B cell (primary cell): ENCODE measurements at regions not wholly inside any gene's neighbourhood (a gene's known extent, or its start where the extent isn't known, plus 50 kb on each side); places are given as distances from the start of the nearest gene placed in this dataset.

Experiments used
- ATAC-seq: fragments of 200-7000 bp; cut with Tn5 transposase; one replicate; pipeline ENCODE4 v1.10.0; 2021; ENCODE audit warnings: low read depth, mild to moderate bottlenecking, moderate number of reproducible peaks, moderate library complexity
- CTCF ChIA-PET: fragments of 350-600 bp; sonication (Branson Sonifier 250); formaldehyde crosslinking; loops from one replicate; lab custom pipeline; 2021; ENCODE audit warnings: antibody characterized with exemption, inconsistent platforms; lab: Charles Lee
- POLR2A ChIA-PET: fragments of 350-600 bp; sonication (Branson Sonifier 250); formaldehyde crosslinking; loops from one replicate; lab custom pipeline; 2021; ENCODE audit warnings: antibody characterized with exemption; lab: Charles Lee
- DNase-seq: peaks from one replicate; pipeline ENCODE4 v3.0.0; 2013
- H2AFZ ChIP-seq: 2 replicates; pipeline ENCODE4 v1.6.1; 2012; ENCODE audit warnings: mild to moderate bottlenecking, low read depth, low read length; ENCODE audit not compliant: insufficient read depth, poor library complexity, severe bottlenecking
- H3K27ac ChIP-seq, 2 donors: 1 replicate in 1 of 2; 2 replicates in 1 of 2; pipeline ENCODE4 v1.5.1; 2012 to 2013; ENCODE audit warnings: low read length in 2 of 2, mild to moderate bottlenecking in 2 of 2, moderate library complexity in 1 of 2
- H3K27me3 ChIP-seq, 4 experiments: fragments of 200-600 bp in 1 of 4; sonication (generic) in 1 of 4; replicated peaks in 1 of 4; 1 replicate in 2 of 4; 2 replicates in 2 of 4; pipeline versions ENCODE4 v1.6.1 to v1.7.0; 2013 to 2016; ENCODE audit warnings: low read length in 3 of 4, mild to moderate bottlenecking in 2 of 4, mixed read lengths in 1 of 4, moderate library complexity in 1 of 4; ENCODE audit not compliant: insufficient read depth in 4 of 4, control insufficient read depth in 3 of 4; ENCODE audit errors: control extremely low read depth in 1 of 4
- H3K36me3 ChIP-seq, 2 experiments: replicated peaks in 1 of 2; 1 replicate in 1 of 2; 2 replicates in 1 of 2; pipeline versions ENCODE4 v1.6.1 to v1.7.1; 2013; ENCODE audit warnings: low read length in 1 of 2; ENCODE audit not compliant: insufficient read depth in 2 of 2, control insufficient read depth in 1 of 2; ENCODE audit errors: control extremely low read depth in 1 of 2, extremely low read depth in 1 of 2
- H3K4me1 ChIP-seq, 2 donors: fragments of 200-600 bp in 1 of 2; sonication (generic) in 1 of 2; 1 replicate in 1 of 2; 2 replicates in 1 of 2; pipeline versions ENCODE4 v1.5.1 to v1.6.1; 2013 to 2017; ENCODE audit warnings: low read length in 2 of 2; ENCODE audit not compliant: control insufficient read depth in 2 of 2, insufficient read depth in 2 of 2
- H3K4me2 ChIP-seq: replicated peaks from 2 replicates; pipeline ENCODE3; 2012; ENCODE audit warnings: mild to moderate bottlenecking, low read depth, low read length; ENCODE audit not compliant: poor library complexity, severe bottlenecking
- H3K4me3 ChIP-seq, 5 experiments: fragments of 200-600 bp in 1 of 5; sonication (generic) in 1 of 5; 1 replicate in 3 of 5; 2 replicates in 2 of 5; pipeline versions ENCODE4 v1.5.1 to v1.7.0; 2011 to 2016; ENCODE audit warnings: low read length in 4 of 5, mild to moderate bottlenecking in 4 of 5, low read depth in 2 of 5, control low read depth in 1 of 5, moderate library complexity in 1 of 5; ENCODE audit not compliant: insufficient read depth in 1 of 5; ENCODE audit errors: control extremely low read depth in 1 of 5, extremely low read depth in 1 of 5
- H3K79me2 ChIP-seq: fragments of 200-600 bp; sonication (generic); one replicate; pipeline ENCODE4 v1.6.0; 2016; ENCODE audit warnings: low read length; ENCODE audit not compliant: control insufficient read depth, insufficient read depth
- H3K9ac ChIP-seq: fragments of 200-600 bp; sonication (generic); 2 replicates; pipeline ENCODE4 v1.6.1; 2017; ENCODE audit warnings: mild to moderate bottlenecking, low read length, moderate library complexity
- H3K9me3 ChIP-seq, 3 donors: one replicate each; pipeline versions ENCODE4 v1.6.1 to v1.7.1; 2013; ENCODE audit warnings: low read length in 2 of 3; ENCODE audit not compliant: control insufficient read depth in 2 of 3, insufficient read depth in 1 of 3; ENCODE audit errors: control extremely low read depth in 1 of 3
- H4K20me1 ChIP-seq: 2 replicates; pipeline ENCODE4 v1.6.0; 2012; ENCODE audit warnings: mild to moderate bottlenecking, low read length; ENCODE audit not compliant: insufficient read depth, control insufficient read depth, poor library complexity, severe bottlenecking
- H3K27ac Mint-ChIP-seq: one replicate; pipeline ENCODE4 v1.8.0; 2021; ENCODE audit warnings: mixed read lengths
- H3K27me3 Mint-ChIP-seq: one replicate; pipeline ENCODE4 v1.8.0; 2021; ENCODE audit warnings: mixed read lengths
- H3K4me1 Mint-ChIP-seq: one replicate; pipeline ENCODE4 v1.8.0; 2021; ENCODE audit warnings: mixed read lengths
- H3K4me3 Mint-ChIP-seq: one replicate; pipeline ENCODE4 v1.8.0; 2021; ENCODE audit warnings: mixed read lengths
- H3K9me3 Mint-ChIP-seq: one replicate; pipeline ENCODE4 v1.8.0; 2022; ENCODE audit warnings: mixed read lengths; ENCODE audit not compliant: insufficient read depth
- CTCF ChIP-seq: fragments of 200-600 bp; IDR thresholded peaks from one replicate; pipeline ENCODE4 v1.8.0; 2022; ENCODE audit warnings: antibody characterized with exemption, mild to moderate bottlenecking
- EZH2 ChIP-seq: IDR thresholded peaks from 2 replicates; pipeline ENCODE4 v1.6.1; 2012; ENCODE audit warnings: borderline replicate concordance, low read depth, mild to moderate bottlenecking, moderate library complexity, low read length; ENCODE audit not compliant: insufficient read depth, poor library complexity, severe bottlenecking
- WGBS: methylation state at CpG from one replicate; pipeline ENCODE4 v1.1.5; 2013; ENCODE audit warnings: missing lambda C conversion rate; ENCODE audit not compliant: insufficient coverage; 5-methylcytosine and 5-hydroxymethylcytosine counted together
- intact Hi-C: fragments of 100-400 bp; cut with micrococcal nuclease; formaldehyde crosslinking; loops from one replicate; pipeline ENCODE4 v1.10.0; 2022

- no peak overlapping the region for H3K4me3 Mint-ChIP-seq
- ATAC-seq (no peak), DNase-seq (no peak)
- Histone ChIP-seq H4K20me1 (no peaks in the 10 kb centered on the region), H3K36me3 (no peaks in the 10 kb centered on the region), H3K4me1 (peaks cover 0 to 7% of the 10 kb centered on the region in 2 donors), H2AFZ (no peak overlapping the region), H3K9ac (no peak overlapping the region), H3K79me2 (no peaks in the 10 kb centered on the region), H3K27me3 (no peaks in the 10 kb centered on the region), H3K4me3 (no peak overlapping the region), H3K9me3 (peaks cover 0 to 2% (median 0%) of the 10 kb centered on the region in 3 donors), H3K27ac (no peak overlapping the region), H3K4me2 (no peak overlapping the region)
- POLR2A ChIA-PET = no interaction called here
- intact Hi-C loops = no loop called here
- H3K4me1 Mint-ChIP-seq = peaks cover 9% of the 10 kb centered on the region
- no peaks in the 10 kb centered on the region for H3K9me3 Mint-ChIP-seq
- CTCF ChIA-PET = no interaction called here
- H3K27ac Mint-ChIP-seq = no peak overlapping the region
- H3K27me3 Mint-ChIP-seq = peaks cover 9% of the 10 kb centered on the region
- WGBS = 88% methylated on average over 2 of the region's 3 CpGs
- TF ChIP-seq EZH2 (no peak), CTCF (no peak)
These were observed 405.8 kb upstream of the TLE4 start for GRCh38 chr9:79166005-79166404.

GRCh38 chr9:79170643-79171042 is 401.1 kb upstream of the TLE4 start:
- ChIA-PET POLR2A (no interaction called here), CTCF (no interaction called here)
- no CpG with 5 or more reads among the region's 1 CpG for WGBS

More at GRCh38 chr9:79170643-79171042, 401.1 kb upstream of the TLE4 start:
- Histone ChIP-seq H3K4me1 (no peaks in the 10 kb centered on the region), H3K4me3 (no peak overlapping the region), H3K79me2 (no peaks in the 10 kb centered on the region), H3K9ac (no peak overlapping the region), H3K9me3 (no peaks in the 10 kb centered on the region), H3K27me3 (no peaks in the 10 kb centered on the region), H4K20me1 (no peaks in the 10 kb centered on the region), H3K4me2 (no peak overlapping the region), H3K27ac (no peak overlapping the region), H2AFZ (no peak overlapping the region), H3K36me3 (no peaks in the 10 kb centered on the region)
- H3K4me3 Mint-ChIP-seq = no peak overlapping the region
- no peak for TF ChIP-seq EZH2
- TF ChIP-seq CTCF = no peak
- no peak for DNase-seq
- intact Hi-C loops = no loop called here
- no peaks in the 10 kb centered on the region for H3K4me1 Mint-ChIP-seq
- no peaks in the 10 kb centered on the region for H3K9me3 Mint-ChIP-seq
- no peaks in the 10 kb centered on the region for H3K27me3 Mint-ChIP-seq
- no peak overlapping the region for H3K27ac Mint-ChIP-seq
- no peak for ATAC-seq
